ENCODE measurements at regions not wholly inside any gene's neighbourhood (a gene's known extent, or its start where the extent isn't known, plus 50 kb on each side); places are given as distances from the start of the nearest gene placed in this dataset.
"Not testable (repeated sequence)": the region's sequence is repeated elsewhere in the genome, so short reads cannot be mapped to it uniquely, and the experiment has no call there.

- DNase-seq (ENCODE audit: low read depth in 3 of 3, low spot score in 1 of 3): no peak
Measured at GRCh38 chr10:131024259-131025131, 287.0 kb downstream of the TCERG1L start.

- no peak for DNase-seq (ENCODE audit: low read depth in 3 of 3, low spot score in 1 of 3)
Measured at GRCh38 chr10:131025333-131025732, 286.2 kb downstream of the TCERG1L start.

- no peak for DNase-seq (ENCODE audit: low read depth in 3 of 3, low spot score in 1 of 3)
Measured at GRCh38 chr10:131027256-131027655, 284.3 kb downstream of the TCERG1L start.

- no peak for DNase-seq (ENCODE audit: low read depth in 3 of 3, low spot score in 1 of 3)
Measured at GRCh38 chr10:131031346-131031745, 280.2 kb downstream of the TCERG1L start.

GRCh38 chr10:131032329-131033165 lies 279.0 kb downstream of the TCERG1L start:
- DNase-seq (ENCODE audit: low read depth in 3 of 3, low spot score in 1 of 3): no peak

- no peak for DNase-seq (ENCODE audit: low read depth in 3 of 3, low spot score in 1 of 3)
Measured at GRCh38 chr10:131033166-131034085, 278.1 kb downstream of the TCERG1L start.

- DNase-seq (ENCODE audit: low read depth in 3 of 3, low spot score in 1 of 3): no peak
Measured at GRCh38 chr10:131034451-131034850, 277.1 kb downstream of the TCERG1L start.

GRCh38 chr10:131035779-131036178 lies 275.7 kb downstream of the TCERG1L start:
- no peak for DNase-seq (ENCODE audit: low read depth in 3 of 3, low spot score in 1 of 3)

GRCh38 chr10:131038056-131038455 lies 273.5 kb downstream of the TCERG1L start:
- DNase-seq (ENCODE audit: low read depth in 3 of 3, low spot score in 1 of 3): no peak

- no peak for DNase-seq (ENCODE audit: low read depth in 3 of 3, low spot score in 1 of 3)
Measured at GRCh38 chr10:131041031-131041430, 270.5 kb downstream of the TCERG1L start.

- DNase-seq (ENCODE audit: low read depth in 3 of 3, low spot score in 1 of 3): no peak
Measured at GRCh38 chr10:131041441-131041840, 270.1 kb downstream of the TCERG1L start.

- DNase-seq (ENCODE audit: low read depth in 3 of 3, low spot score in 1 of 3): not testable (repeated sequence)
Measured at GRCh38 chr10:131042015-131042414, 269.5 kb downstream of the TCERG1L start.
